Activated T-cell treated with anti-CD3 and anti-CD28 coated beads for 4 hours (primary cell): ENCODE measurements at regions not wholly inside any gene's neighbourhood (a gene's known extent, or its start where the extent isn't known, plus 50 kb on each side); places are given as distances from the start of the nearest gene placed in this dataset.

Source experiments
- DNase-seq: peaks from one replicate; pipeline ENCODE4 v3.0.0-alpha.2; 2020

DNA sequence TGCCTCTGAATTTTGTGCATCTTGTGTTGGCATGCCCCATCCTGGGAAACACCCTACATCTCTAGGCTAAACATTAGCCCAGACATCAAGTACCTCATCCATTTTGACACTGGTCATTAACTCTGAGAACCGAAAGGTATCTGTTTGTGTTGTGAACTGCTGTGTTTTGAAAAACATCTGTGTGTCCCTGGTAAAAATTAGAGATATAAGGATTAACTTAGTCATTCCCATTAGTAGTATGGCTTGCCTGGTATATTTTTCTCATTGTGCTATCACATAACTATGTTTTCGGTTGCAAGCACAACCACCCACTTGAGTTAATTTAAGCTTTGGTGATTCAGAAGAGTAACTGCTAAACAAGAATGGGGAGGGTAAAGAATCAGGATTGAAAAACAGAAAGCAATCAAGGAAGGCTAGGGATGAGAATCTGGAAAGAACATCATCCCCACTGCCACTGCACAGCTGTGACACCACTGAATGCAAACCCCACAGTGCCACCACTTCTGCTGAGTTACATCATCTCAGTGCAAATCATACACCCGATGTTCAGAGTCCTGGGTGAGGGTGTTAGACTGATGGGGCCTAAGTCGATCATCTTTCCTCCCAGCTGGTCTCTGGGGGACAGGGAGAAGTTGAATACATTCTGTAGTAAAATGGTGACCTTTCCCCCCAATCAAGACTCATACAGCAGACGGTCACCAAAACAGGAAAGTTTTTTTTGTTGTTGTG, 234.0 kb downstream of the EPHA4 start:
- DNase-seq, result no peak

DNA sequence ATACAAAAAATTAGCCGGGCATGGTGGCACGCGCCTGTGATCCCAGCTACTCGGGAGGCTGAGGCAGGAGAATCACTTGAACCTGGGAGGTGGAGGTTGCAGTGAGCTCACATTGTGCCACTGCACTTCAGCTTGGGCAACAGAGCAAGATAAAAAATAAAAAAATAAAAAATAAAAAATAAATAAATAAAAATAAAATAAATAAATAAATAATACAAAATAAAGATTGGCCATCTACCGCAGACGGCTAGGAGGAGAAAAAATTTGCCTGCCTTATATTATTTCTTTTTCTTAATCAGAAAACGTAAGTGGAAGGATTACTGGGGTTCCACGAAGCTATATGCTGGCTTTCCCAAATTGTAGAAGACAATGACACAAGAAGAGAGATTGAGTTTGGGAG, 229.7 kb downstream of the EPHA4 start:
- no peak for DNase-seq

DNA sequence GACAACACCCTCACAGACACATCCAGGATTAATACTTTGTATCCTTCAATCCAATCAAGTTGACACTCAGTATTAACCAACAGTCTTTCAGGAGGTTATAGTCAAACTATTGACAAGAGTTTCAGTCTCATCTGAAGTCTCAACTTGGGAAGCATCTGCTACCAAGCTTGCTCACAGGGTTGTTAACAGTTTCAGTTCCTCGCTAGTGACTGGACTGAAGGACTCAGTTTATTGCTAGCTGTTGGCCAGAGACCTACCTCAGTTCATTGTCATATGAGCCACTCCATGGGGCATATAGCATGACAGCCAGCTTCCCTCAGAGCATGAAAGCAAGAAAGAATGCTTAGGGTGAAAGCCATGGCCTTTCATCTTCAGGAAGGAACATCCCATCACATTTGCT, 228.6 kb downstream of the EPHA4 start:
- DNase-seq, result no peak

DNA sequence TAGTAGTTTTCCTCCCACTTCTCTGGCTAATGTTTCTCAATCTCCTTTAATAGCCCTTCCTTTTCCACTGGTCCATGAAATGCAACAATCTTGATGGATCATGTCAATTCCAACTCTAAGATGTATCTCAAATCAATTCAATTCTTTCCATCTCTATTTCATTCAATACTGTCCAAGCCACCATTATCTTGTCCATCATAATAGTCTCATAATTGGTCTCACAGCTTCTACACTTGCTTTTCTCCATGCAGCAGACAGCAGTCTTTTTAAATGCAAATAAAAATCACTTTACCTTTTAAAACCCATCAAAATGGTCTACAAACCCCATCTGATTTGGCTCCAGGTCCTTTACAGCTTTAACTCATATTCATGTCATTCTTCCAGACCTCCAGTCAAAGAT, 226.6 kb downstream of the EPHA4 start:
- no peak for DNase-seq

DNA sequence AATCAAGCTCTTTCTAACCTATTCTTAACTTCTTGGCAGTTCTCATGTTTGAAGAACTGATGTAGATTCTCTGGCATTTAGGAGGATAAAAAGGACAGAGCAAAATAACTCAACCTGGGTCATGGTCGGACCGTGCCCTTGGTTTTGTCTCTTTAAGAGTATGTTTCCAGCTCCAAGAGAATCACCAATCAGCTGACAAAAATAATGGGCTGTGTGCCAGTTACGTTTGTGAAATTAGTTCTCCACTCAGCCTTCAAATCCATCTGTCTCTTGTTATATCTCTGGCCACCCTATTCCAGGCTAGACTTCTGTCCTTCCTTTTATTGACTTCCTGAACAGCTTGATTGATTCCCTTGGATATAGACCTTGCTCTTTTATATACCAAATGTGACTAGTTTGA, 225.7 kb downstream of the EPHA4 start:
- no peak for DNase-seq

DNA sequence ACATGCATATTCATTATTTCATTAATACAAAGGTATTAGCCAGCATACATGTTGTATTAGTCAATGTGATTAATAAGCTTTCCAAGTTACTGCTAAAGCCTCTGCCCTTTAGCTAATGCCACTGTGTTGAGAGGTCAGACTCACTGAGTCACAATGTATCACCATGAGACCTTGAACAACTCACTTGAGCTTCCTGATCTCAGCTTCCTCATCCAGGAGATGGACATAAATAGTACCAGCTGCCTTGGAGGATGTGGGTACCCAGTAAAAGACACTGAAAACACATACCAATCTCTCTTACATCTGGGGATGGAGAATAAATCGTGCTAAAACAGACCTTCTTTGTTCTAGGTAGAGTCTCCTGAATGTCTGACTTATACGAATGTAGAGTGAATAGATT, 224.6 kb downstream of the EPHA4 start:
- no peak for DNase-seq

DNA sequence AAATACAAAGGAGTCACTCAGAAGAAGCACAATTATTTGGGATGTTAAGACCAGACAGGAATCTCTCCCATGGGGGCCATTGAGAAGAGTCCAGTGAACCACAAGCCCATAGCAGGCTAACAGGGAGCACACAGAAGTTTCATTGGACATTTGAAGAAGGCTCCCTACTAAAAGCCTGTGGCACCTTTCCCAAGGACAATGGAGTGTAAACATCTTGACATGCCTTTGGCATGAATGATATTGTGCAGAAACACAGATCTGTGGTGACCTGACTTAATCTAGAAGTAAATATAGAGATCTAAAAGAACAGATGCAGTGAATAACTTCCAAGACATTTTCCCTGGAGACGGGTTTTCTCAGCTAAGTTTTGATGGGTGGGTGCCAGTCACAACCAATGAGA, 221.5 kb downstream of the EPHA4 start:
- DNase-seq, result no peak

DNA sequence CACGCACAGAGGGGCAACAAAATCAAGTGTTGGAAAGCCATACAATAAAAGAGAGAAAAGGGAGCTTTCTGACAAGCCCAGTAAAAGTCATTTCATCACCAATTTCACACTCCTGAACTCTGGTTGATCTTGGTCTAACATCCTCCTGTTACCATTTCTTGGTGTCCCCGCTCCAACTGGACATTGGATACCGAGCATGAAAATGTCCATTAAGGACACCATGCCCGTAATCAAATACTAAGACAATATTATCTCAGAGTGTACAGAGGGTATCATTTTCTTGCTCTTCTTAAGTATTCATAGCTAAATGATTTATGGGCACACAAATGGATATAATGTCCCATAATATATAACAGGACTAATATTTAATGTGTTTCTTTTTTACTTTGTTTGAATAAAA, 218.9 kb downstream of the EPHA4 start:
- no peak for DNase-seq

DNA sequence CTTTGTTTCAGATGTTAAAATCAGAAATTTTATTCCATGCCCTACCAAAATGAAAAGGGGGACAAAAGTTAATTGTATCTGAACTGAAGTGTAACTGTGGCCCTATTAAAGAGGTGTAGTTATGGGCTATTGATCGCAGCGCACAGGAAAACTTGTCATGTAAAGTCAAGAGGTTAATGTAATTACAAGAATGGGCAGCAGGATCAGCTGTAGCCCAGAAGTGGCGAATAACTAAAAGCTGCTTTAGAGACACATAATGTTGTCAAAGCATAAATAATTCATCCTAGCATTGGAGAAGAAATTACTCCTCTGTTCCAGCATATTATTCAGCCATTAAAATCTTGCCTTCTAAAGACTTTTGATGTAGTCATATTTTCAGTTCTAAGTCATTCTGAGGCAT, 211.8 kb downstream of the EPHA4 start:
- DNase-seq, result no peak

DNA sequence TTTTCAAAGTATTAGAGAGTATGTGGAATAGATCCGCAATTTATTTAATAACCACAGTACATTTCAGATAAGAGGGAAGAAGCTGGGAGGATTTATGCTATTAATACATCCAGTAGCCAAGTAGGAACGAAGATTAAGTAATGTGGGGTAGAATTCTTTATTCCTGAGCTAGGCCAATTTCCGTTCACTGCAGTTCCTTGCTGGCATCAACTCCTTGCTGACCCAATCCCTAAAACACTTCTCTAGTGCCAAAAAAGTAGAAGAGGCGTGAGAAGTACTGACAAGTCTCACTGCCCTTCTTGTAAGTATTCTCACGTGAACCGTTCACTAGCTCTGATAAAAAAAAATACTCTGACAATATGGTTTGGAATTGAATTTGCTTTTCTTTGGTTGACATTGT, 211.4 kb downstream of the EPHA4 start:
- no peak for DNase-seq

DNA sequence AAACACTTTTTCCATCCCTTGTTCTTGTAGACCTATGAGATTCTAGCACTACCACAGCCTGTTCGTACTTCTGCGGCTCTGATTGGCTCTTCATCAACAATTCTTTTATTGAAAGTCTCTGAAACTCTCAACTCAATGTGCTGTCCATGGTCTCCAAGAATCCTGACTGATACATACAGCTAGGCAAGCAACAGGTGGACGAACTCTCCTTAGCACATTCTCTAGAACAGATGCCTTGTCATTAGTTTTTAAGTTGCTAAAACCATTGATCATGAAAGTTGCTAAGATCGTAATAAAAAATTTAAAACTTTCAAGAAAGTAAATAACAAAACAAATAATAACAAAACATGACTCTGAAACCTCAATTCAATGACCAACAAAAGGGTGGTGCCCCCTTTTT, 210.5 kb downstream of the EPHA4 start:
- DNase-seq, result no peak

DNA sequence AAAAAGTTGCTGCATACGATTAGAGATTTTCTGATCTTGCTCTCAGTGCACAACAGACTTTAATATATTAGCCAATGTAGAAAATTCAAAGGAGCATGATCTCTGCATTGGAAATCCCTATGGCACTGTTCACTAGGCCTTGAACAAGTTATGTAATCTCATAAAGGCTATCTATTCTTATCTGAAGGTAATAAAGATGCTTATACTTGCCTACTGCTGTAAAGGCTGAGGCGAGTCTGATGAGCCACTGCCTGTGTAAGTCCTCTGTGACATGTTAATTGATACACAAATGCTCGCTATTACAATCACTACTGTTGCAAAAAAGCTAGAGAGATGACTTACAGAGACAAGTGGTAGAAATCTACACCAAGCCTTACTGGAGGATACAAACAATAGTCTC, 207.4 kb downstream of the EPHA4 start:
- DNase-seq, result no peak
